SK-N-SH (cell line): ENCODE measurements at regions not wholly inside any gene's neighbourhood (a gene's known extent, or its start where the extent isn't known, plus 50 kb on each side); places are given as distances from the start of the nearest gene placed in this dataset.

Experiments used
- CTCF ChIP-seq: fragments of 200-600 bp; sonication (generic); IDR thresholded peaks from 2 replicates; pipeline ENCODE4 v1.6.1; 2017; ENCODE audit warnings: antibody characterized with exemption, mild to moderate bottlenecking, moderate library complexity
- EP300 ChIP-seq, 2 experiments: IDR thresholded peaks; 2 replicates each; pipeline versions ENCODE4 v1.4.0 to v1.6.1; 2012; ENCODE audit warnings: borderline replicate concordance in 1 of 2, low read depth in 1 of 2, low read length in 1 of 2
- NRF1 ChIP-seq: IDR thresholded peaks from 2 replicates; pipeline ENCODE4 v1.6.1; 2012; ENCODE audit warnings: low read depth, mild to moderate bottlenecking, low read length
- TAF1 ChIP-seq: IDR thresholded peaks from 2 replicates; pipeline ENCODE4 v1.6.1; 2012; ENCODE audit warnings: low read depth, mild to moderate bottlenecking, low read length, moderate library complexity, borderline replicate concordance
- YY1 ChIP-seq: IDR thresholded peaks from 2 replicates; pipeline ENCODE4 v1.4.0; 2012; ENCODE audit warnings: low read depth, mild to moderate bottlenecking

GRCh38 chr12:61414470-61414869, 845.7 kb upstream of the USP15 start:
- TF ChIP-seq CTCF = no peak
- no peak for TF ChIP-seq TAF1
- no peak for TF ChIP-seq YY1
- TF ChIP-seq NRF1 = no peak
- TF ChIP-seq EP300 (IDR thresholded peaks at IDR 0.05; ENCODE audit: borderline replicate concordance in 1 of 2, low read depth in 1 of 2, low read length in 1 of 2) = no peak
